Colonic mucosa (tissue), 4 donors: ENCODE measurements at regions not wholly inside any gene's neighbourhood (a gene's known extent, or its start where the extent isn't known, plus 50 kb on each side); places are given as distances from the start of the nearest gene placed in this dataset.

Source experiments
- DNase-seq: peaks from one replicate; pipeline ENCODE4 v3.0.0-alpha.2; 2020
- H3K27ac ChIP-seq: fragments of 200-600 bp; one replicate; pipeline ENCODE4 v1.8.0; 2021
- H3K27me3 ChIP-seq: fragments of 200-600 bp; one replicate; pipeline ENCODE4 v1.8.0; 2021
- H3K36me3 ChIP-seq: fragments of 200-600 bp; one replicate; pipeline ENCODE4 v1.8.0; 2021
- H3K4me1 ChIP-seq: fragments of 200-600 bp; one replicate; pipeline ENCODE4 v1.8.0; 2021; ENCODE audit warnings: mild to moderate bottlenecking
- H3K4me3 ChIP-seq: fragments of 200-600 bp; one replicate; pipeline ENCODE4 v1.8.0; 2021
- H3K9ac ChIP-seq, 2 donors: one replicate each; pipeline ENCODE4 v1.7.0; 2013; ENCODE audit warnings: control low read depth in 2 of 2, low read depth in 2 of 2, low read length in 2 of 2
- H3K9me3 ChIP-seq: fragments of 200-600 bp; one replicate; pipeline ENCODE4 v1.8.0; 2021
- CTCF ChIP-seq: fragments of 200-600 bp; IDR thresholded peaks from one replicate; pipeline ENCODE4 v1.8.0; 2022; ENCODE audit warnings: antibody characterized with exemption, mild to moderate bottlenecking
- intact Hi-C: fragments of 100-400 bp; cut with DNase I; formaldehyde crosslinking; loops from one replicate; pipeline ENCODE4 v1.14.1; 2022
- donor health status: healthy.
- donor health status: DM: no; HTN: no; CAD: no.
- donor health status: DM: no; HTN: no; CAD: no.

DNA sequence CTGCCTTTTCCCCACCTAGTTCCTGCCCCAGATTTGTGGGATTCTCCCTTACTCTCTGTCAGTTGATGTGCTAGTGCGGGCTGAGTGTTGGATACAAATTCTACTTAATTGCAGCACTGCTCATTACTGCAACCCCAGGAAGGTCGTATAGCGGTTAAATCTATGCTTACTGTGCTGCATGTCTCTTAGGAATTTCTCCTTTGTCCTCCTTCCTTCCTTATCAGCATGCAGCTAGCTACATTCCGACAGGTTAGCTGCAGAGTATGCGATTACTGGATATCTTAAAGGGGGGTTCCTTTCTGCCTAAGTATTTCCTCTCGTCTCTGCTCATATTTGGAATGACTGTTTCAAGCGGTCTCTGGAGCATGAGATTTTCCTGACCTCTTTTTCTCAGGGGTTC lies 662.8 kb downstream of the TLL1 start:
- no peak overlapping the region for H3K27ac ChIP-seq
- H3K4me3 ChIP-seq = no peak overlapping the region
- H3K4me1 ChIP-seq = no peaks in the 10 kb centered on the region
- no peaks in the 10 kb centered on the region for H3K9me3 ChIP-seq
- intact Hi-C loops = no loop called here
- no peak for DNase-seq
- no peak for TF ChIP-seq CTCF
- no peaks in the 10 kb centered on the region for H3K27me3 ChIP-seq
- H3K9ac ChIP-seq = no peak overlapping the region
- no peaks in the 10 kb centered on the region for H3K36me3 ChIP-seq

DNA sequence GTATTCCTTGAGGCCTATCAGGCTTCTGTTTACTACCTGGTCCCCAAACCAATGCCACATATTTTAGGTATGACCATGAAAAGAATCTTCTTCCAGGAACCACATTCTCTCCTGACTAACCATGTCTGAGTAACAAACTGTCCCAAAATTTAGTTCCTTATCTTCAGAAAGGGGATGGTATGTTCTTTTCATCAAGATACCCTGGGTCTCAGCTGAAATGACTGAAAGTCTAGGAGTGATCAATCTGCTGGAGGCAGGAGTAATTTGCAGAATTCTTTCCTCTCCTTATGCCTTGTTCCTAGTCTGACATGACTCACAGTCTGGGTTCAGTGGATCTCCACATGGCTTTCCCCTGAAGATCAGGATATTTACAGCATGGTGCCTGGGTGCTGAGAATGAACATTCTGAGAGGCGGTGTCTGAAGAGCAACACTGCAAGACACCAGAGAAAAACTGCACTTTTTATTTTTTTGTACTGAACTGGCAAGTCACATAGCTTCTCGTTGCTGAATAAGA lies 665.5 kb downstream of the TLL1 start:
- intact Hi-C loops = no loop called here
- Histone ChIP-seq H3K36me3 (no peaks in the 10 kb centered on the region), H3K9ac (no peak overlapping the region), H3K4me1 (no peaks in the 10 kb centered on the region), H3K27me3 (no peaks in the 10 kb centered on the region), H3K4me3 (no peak overlapping the region), H3K9me3 (no peaks in the 10 kb centered on the region), H3K27ac (no peak overlapping the region)
- DNase-seq = no peak
- TF ChIP-seq CTCF = no peak

DNA sequence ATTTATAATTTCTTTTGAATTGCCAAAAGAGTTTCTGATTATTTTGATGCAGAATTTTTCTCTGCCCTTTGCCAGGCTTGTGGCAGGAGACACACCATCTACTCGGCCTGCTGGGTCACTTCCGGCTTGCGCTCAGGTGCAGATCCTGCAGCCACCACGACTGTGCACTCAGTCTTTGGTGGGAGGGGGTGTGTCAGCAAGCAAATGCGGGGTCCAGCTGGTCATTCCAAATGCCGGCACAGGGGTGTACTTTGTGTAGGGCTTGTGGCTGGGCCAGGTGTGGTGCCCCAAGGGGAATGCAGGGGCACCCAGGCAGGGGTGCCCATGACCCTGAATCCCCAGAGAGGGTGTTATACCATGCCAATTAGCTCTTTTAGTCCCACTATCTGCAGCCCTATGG lies 673.0 kb downstream of the TLL1 start:
- TF ChIP-seq CTCF = no peak
- intact Hi-C loops = no loop called here
- DNase-seq = no peak

GRCh38 chr4:166577639-166578038 lies 656.7 kb downstream of the SPOCK3 start:
- intact Hi-C loops = no loop called here

More for the DNA sequence above, 673.0 kb downstream of the TLL1 start:
- no peak overlapping the region for H3K9ac ChIP-seq
- no peaks in the 10 kb centered on the region for H3K9me3 ChIP-seq
- no peaks in the 10 kb centered on the region for H3K27me3 ChIP-seq
- no peaks in the 10 kb centered on the region for H3K36me3 ChIP-seq
- no peak overlapping the region for H3K4me3 ChIP-seq
- no peak overlapping the region for H3K27ac ChIP-seq
- H3K4me1 ChIP-seq = no peaks in the 10 kb centered on the region

GRCh38 chr4:166585491-166585890 lies 648.8 kb downstream of the SPOCK3 start:
- Histone ChIP-seq H3K9ac (no peak overlapping the region), H3K9me3 (no peaks in the 10 kb centered on the region), H3K36me3 (no peaks in the 10 kb centered on the region), H3K27me3 (no peaks in the 10 kb centered on the region), H3K4me3 (no peak overlapping the region), H3K27ac (no peak overlapping the region), H3K4me1 (no peaks in the 10 kb centered on the region)
- no peak for TF ChIP-seq CTCF
- intact Hi-C loops = no loop called here
- no peak for DNase-seq

More at GRCh38 chr4:166577639-166578038, 656.7 kb downstream of the SPOCK3 start:
- TF ChIP-seq CTCF = no peak
- no peaks in the 10 kb centered on the region for H3K27me3 ChIP-seq
- DNase-seq = no peak
- no peak overlapping the region for H3K9ac ChIP-seq
- H3K27ac ChIP-seq = no peak overlapping the region
- no peaks in the 10 kb centered on the region for H3K4me1 ChIP-seq
- H3K4me3 ChIP-seq = no peak overlapping the region
- no peaks in the 10 kb centered on the region for H3K9me3 ChIP-seq
- no peaks in the 10 kb centered on the region for H3K36me3 ChIP-seq
